H9 (cell line): ENCODE measurements at regions not wholly inside any gene's neighbourhood (a gene's known extent, or its start where the extent isn't known, plus 50 kb on each side); places are given as distances from the start of the nearest gene placed in this dataset.

ENCODE experiments used
- DNase-seq: peaks from one replicate; pipeline ENCODE4 v3.0.0-alpha.2; 2017
- H2AFZ ChIP-seq: one replicate; pipeline ENCODE4 v1.6.1; 2013; ENCODE audit warnings: mild to moderate bottlenecking, low read length, control low read depth, moderate library complexity
- H2AK5ac ChIP-seq: 2 replicates; pipeline ENCODE4 v1.6.1; 2013; ENCODE audit warnings: low read length, control low read depth, mixed read lengths; ENCODE audit not compliant: insufficient read length
- H2BK120ac ChIP-seq: one replicate; pipeline ENCODE4 v1.6.1; 2013; ENCODE audit warnings: low read depth, mild to moderate bottlenecking, low read length, control low read depth, inconsistent platforms; ENCODE audit not compliant: poor library complexity, severe bottlenecking
- H2BK12ac ChIP-seq: 2 replicates; pipeline ENCODE4 v1.6.1; 2013; ENCODE audit warnings: low read length, control low read depth, mixed read lengths, low read depth; ENCODE audit not compliant: insufficient read length
- H2BK15ac ChIP-seq: 2 replicates; pipeline ENCODE4 v1.6.1; 2013; ENCODE audit warnings: low read depth, low read length, control low read depth
- H2BK20ac ChIP-seq: one replicate; pipeline ENCODE4 v1.6.1; 2013; ENCODE audit warnings: low read depth, mild to moderate bottlenecking, low read length, control low read depth, inconsistent platforms; ENCODE audit not compliant: poor library complexity, severe bottlenecking
- H2BK5ac ChIP-seq: 2 replicates; pipeline ENCODE4 v1.6.1; 2013; ENCODE audit warnings: low read length, control low read depth, mixed read lengths; ENCODE audit not compliant: insufficient read length
- H3K14ac ChIP-seq: 2 replicates; pipeline ENCODE4 v1.6.1; 2013; ENCODE audit warnings: low read length, control low read depth; ENCODE audit not compliant: insufficient read depth
- H3K18ac ChIP-seq: 2 replicates; pipeline ENCODE4 v1.6.1; 2013; ENCODE audit warnings: low read depth, mild to moderate bottlenecking, mixed read lengths, low read length, control low read depth; ENCODE audit not compliant: insufficient read length
- H3K23ac ChIP-seq: 2 replicates; pipeline ENCODE4 v1.6.1; 2013; ENCODE audit warnings: low read length, control low read depth, mixed read lengths, low read depth; ENCODE audit not compliant: insufficient read length
- H3K23me2 ChIP-seq: 2 replicates; pipeline ENCODE4 v1.6.1; 2013; ENCODE audit warnings: low read depth, mild to moderate bottlenecking, mixed read lengths, low read length, control low read depth; ENCODE audit not compliant: insufficient read length, poor library complexity, severe bottlenecking
- H3K27ac ChIP-seq: 2 replicates; pipeline ENCODE4 v1.5.1; 2013; ENCODE audit warnings: low read length, control low read depth, mixed read lengths, low read depth; ENCODE audit not compliant: insufficient read length
- H3K27me3 ChIP-seq: 2 replicates; pipeline ENCODE4 v1.6.1; 2013; ENCODE audit warnings: low read length, control low read depth, inconsistent platforms; ENCODE audit not compliant: insufficient read depth
- H3K4ac ChIP-seq: 2 replicates; pipeline ENCODE4 v1.6.1; 2013; ENCODE audit warnings: low read depth, mild to moderate bottlenecking, control low read depth, inconsistent platforms, low read length, moderate library complexity
- H3K4me1 ChIP-seq: 2 replicates; pipeline ENCODE4 v1.6.1; 2013; ENCODE audit warnings: low read length, control low read depth, inconsistent platforms; ENCODE audit not compliant: insufficient read depth
- H3K4me2 ChIP-seq: 2 replicates; pipeline ENCODE4 v1.6.1; 2013; ENCODE audit warnings: low read length, control low read depth, mixed read lengths; ENCODE audit not compliant: insufficient read length, insufficient read depth
- H3K56ac ChIP-seq: 2 replicates; pipeline ENCODE4 v1.6.1; 2013; ENCODE audit warnings: low read depth, mild to moderate bottlenecking, mixed read lengths, low read length, control low read depth; ENCODE audit not compliant: insufficient read length
- H3K79me1 ChIP-seq: 2 replicates; pipeline ENCODE4 v1.6.1; 2013; ENCODE audit warnings: low read depth, mild to moderate bottlenecking, moderate library complexity, low read length, control low read depth, inconsistent platforms; ENCODE audit not compliant: insufficient read depth, poor library complexity, severe bottlenecking
- H3K79me2 ChIP-seq: 2 replicates; pipeline ENCODE4 v1.6.1; 2013; ENCODE audit warnings: low read length, control low read depth, inconsistent platforms; ENCODE audit not compliant: insufficient read depth
- H3K9ac ChIP-seq: 2 replicates; pipeline ENCODE4 v1.6.1; 2013; ENCODE audit warnings: low read length, control low read depth, mixed read lengths; ENCODE audit not compliant: insufficient read length; ENCODE audit errors: extremely low read depth
- H3K9me3 ChIP-seq: one replicate; pipeline ENCODE4 v1.6.1; 2013; ENCODE audit warnings: low read depth, low read length, inconsistent platforms; ENCODE audit not compliant: control insufficient read depth
- H3T11ph ChIP-seq: one replicate; pipeline ENCODE4 v1.6.1; 2013; ENCODE audit warnings: mild to moderate bottlenecking, low read length, control low read depth, inconsistent platforms
- H4K20me1 ChIP-seq: one replicate; pipeline ENCODE4 v1.6.1; 2013; ENCODE audit not compliant: control insufficient read depth, insufficient read length, insufficient read depth
- H4K5ac ChIP-seq: 2 replicates; pipeline ENCODE4 v1.6.1; 2013; ENCODE audit warnings: low read depth, mild to moderate bottlenecking, mixed read lengths, low read length, control low read depth; ENCODE audit not compliant: insufficient read length
- H4K8ac ChIP-seq: replicated peaks from 2 replicates; pipeline ENCODE4 v1.6.1; 2013; ENCODE audit warnings: low read length, control low read depth, mixed read lengths, low read depth; ENCODE audit not compliant: insufficient read length
- H4K91ac ChIP-seq: 2 replicates; pipeline ENCODE4 v1.6.1; 2013; ENCODE audit warnings: low read depth, mild to moderate bottlenecking, moderate library complexity, mixed read lengths, low read length, control low read depth; ENCODE audit not compliant: insufficient read length
- H3K27ac Mint-ChIP-seq, 3 experiments: 2 replicates in 2 of 3; 3 replicates in 1 of 3; pipeline ENCODE4 v1.8.0; 2020 to 2021; ENCODE audit warnings: mixed read lengths in 3 of 3, mild to moderate bottlenecking in 1 of 3, moderate library complexity in 1 of 3
- H3K27me3 Mint-ChIP-seq: 2 replicates; pipeline ENCODE4 v1.8.0; 2021; ENCODE audit warnings: low read depth, mild to moderate bottlenecking, moderate library complexity, mixed read lengths
- H3K36me3 Mint-ChIP-seq, 3 experiments: 2 replicates in 2 of 3; 3 replicates in 1 of 3; pipeline ENCODE4 v1.8.0; 2020 to 2021; ENCODE audit warnings: low read depth in 3 of 3, mixed read lengths in 3 of 3; ENCODE audit not compliant: insufficient read depth in 1 of 3
- H3K4me1 Mint-ChIP-seq, 2 experiments: 2 replicates each; pipeline ENCODE4 v1.8.0; 2020; ENCODE audit warnings: mixed read lengths in 2 of 2
- H3K4me3 Mint-ChIP-seq, 2 experiments: 2 replicates in 1 of 2; 3 replicates in 1 of 2; pipeline ENCODE4 v1.8.0; 2020 to 2021; ENCODE audit warnings: mild to moderate bottlenecking in 2 of 2, mixed read lengths in 2 of 2, moderate library complexity in 1 of 2
- H3K9me3 Mint-ChIP-seq, 2 experiments: 2 replicates in 1 of 2; 3 replicates in 1 of 2; pipeline ENCODE4 v1.8.0; 2020; ENCODE audit warnings: mild to moderate bottlenecking in 2 of 2, mixed read lengths in 2 of 2, moderate library complexity in 1 of 2
- WGBS: extraction: QIAGEN DNeasy Blood & Tissue Kit; methylation state at CpG from one replicate; pipeline ENCODE4 v1.1.7; 2013; ENCODE audit warnings: missing lambda C conversion rate, low lambda C conversion rate, mixed read lengths; ENCODE audit not compliant: insufficient read length; ENCODE audit errors: extremely low coverage; 5-methylcytosine and 5-hydroxymethylcytosine counted together
- TF ChIP-seq, protein P1 (sequence below): fragments of 200-600 bp; sonication (generic); conservative IDR thresholded peaks from 3 replicates; pipeline ENCODE4 v1.8.0; 2021; ENCODE audit warnings: antibody characterized with exemption, mild to moderate bottlenecking

- no peak overlapping the region for H3K18ac ChIP-seq
- H3K27ac ChIP-seq = no peak overlapping the region
- no peak overlapping the region for H2AK5ac ChIP-seq
- H3K4me3 Mint-ChIP-seq = no peak overlapping the region
- H3T11ph ChIP-seq = no peak overlapping the region
- no peak overlapping the region for H2AFZ ChIP-seq
- H2BK12ac ChIP-seq = no peak overlapping the region
- no peak overlapping the region for H2BK15ac ChIP-seq
- H3K56ac ChIP-seq = no peak overlapping the region
- H3K79me1 ChIP-seq = no peaks in the 10 kb centered on the region
- peaks cover 27 to 30% of the 10 kb centered on the region in 2 experiments for H3K4me1 Mint-ChIP-seq
- no peaks in the 10 kb centered on the region for H3K27me3 ChIP-seq
- H3K36me3 Mint-ChIP-seq = no peaks in the 10 kb centered on the region; a peak in 1 of 7 replicates
- H3K14ac ChIP-seq = no peak overlapping the region
- peaks cover 9% of the 10 kb centered on the region; the same call in 1 of the 2 replicates for H3K4me1 ChIP-seq
- H3K4ac ChIP-seq = no peak overlapping the region
- H4K5ac ChIP-seq = no peak overlapping the region
- H3K9ac ChIP-seq = no peak overlapping the region
- WGBS = no CpG with 5 or more reads among the region's 1 CpG
- no peak overlapping the region for H3K23ac ChIP-seq
- no peak overlapping the region for H3K27ac Mint-ChIP-seq
- no peaks in the 10 kb centered on the region for H4K20me1 ChIP-seq
- H2BK120ac ChIP-seq = no peak overlapping the region
- no peaks in the 10 kb centered on the region for H3K79me2 ChIP-seq
- 0 out of 5 replicates have a peak, but pooled peaks cover 0 to 2% of the 10 kb centered on the region in 2 experiments for H3K9me3 Mint-ChIP-seq
- TF ChIP-seq, protein P1, sequence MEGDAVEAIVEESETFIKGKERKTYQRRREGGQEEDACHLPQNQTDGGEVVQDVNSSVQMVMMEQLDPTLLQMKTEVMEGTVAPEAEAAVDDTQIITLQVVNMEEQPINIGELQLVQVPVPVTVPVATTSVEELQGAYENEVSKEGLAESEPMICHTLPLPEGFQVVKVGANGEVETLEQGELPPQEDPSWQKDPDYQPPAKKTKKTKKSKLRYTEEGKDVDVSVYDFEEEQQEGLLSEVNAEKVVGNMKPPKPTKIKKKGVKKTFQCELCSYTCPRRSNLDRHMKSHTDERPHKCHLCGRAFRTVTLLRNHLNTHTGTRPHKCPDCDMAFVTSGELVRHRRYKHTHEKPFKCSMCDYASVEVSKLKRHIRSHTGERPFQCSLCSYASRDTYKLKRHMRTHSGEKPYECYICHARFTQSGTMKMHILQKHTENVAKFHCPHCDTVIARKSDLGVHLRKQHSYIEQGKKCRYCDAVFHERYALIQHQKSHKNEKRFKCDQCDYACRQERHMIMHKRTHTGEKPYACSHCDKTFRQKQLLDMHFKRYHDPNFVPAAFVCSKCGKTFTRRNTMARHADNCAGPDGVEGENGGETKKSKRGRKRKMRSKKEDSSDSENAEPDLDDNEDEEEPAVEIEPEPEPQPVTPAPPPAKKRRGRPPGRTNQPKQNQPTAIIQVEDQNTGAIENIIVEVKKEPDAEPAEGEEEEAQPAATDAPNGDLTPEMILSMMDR = no peak
- H2BK5ac ChIP-seq = no peak overlapping the region
- no peak overlapping the region for H4K91ac ChIP-seq
- no peaks in the 10 kb centered on the region for H3K23me2 ChIP-seq
- H4K8ac ChIP-seq = no peak overlapping the region
- no peak overlapping the region for H2BK20ac ChIP-seq
- DNase-seq = no peak
- no peaks in the 10 kb centered on the region for H3K9me3 ChIP-seq
- no peak overlapping the region for H3K4me2 ChIP-seq
- H3K27me3 Mint-ChIP-seq = no peaks in the 10 kb centered on the region
Observed at GRCh38 chr4:161186012-161186411, 977.8 kb downstream of the FSTL5 start.
